PC-3 (cell line): ENCODE measurements at regions not wholly inside any gene's neighbourhood (a gene's known extent, or its start where the extent isn't known, plus 50 kb on each side); places are given as distances from the start of the nearest gene placed in this dataset.

Source experiments
- ATAC-seq: fragments of 200-7000 bp; cut with Tn5 transposase; 2 replicates; pipeline ENCODE4 v1.9.1; 2020; ENCODE audit warnings: mild to moderate bottlenecking, moderate library complexity
- BruUV-seq: library from RNA; stranded (reverse); fragments of 400-500 nt; replicated peaks from 2 replicates; lab custom pipeline; 2021; lab: Mats Ljungman, UMichigan
- CTCF ChIA-PET: fragments of 300-600 bp; sonication (Branson Sonifier 250); formaldehyde crosslinking; loops from one replicate; lab custom pipeline; 2022; ENCODE audit warnings: antibody characterized with exemption; lab: Charles Lee
- POLR2A ChIA-PET: fragments of 300-600 bp; sonication (Branson Sonifier 250); formaldehyde crosslinking; loops from one replicate; lab custom pipeline; 2022; ENCODE audit warnings: antibody characterized with exemption; ENCODE audit not compliant: unreplicated experiment; lab: Charles Lee
- DNase-seq: peaks from one replicate; pipeline ENCODE4 v3.0.0-alpha.2; 2015
- H2AFZ ChIP-seq: fragments of 300-600 bp; sonication (generic); 2 replicates; pipeline ENCODE4 v1.6.0; 2016; ENCODE audit warnings: antibody characterized with exemption, low read length
- H3F3A ChIP-seq: fragments of 300-600 bp; sonication (generic); one replicate; pipeline ENCODE4 v1.6.0; 2017; ENCODE audit warnings: antibody characterized with exemption, low read length, control low read depth, mild to moderate bottlenecking; ENCODE audit not compliant: unreplicated experiment
- H3K27ac ChIP-seq: fragments of 300-600 bp; sonication (generic); 2 replicates; pipeline ENCODE4 v1.5.1; 2016; ENCODE audit warnings: mild to moderate bottlenecking, low read length
- H3K27me3 ChIP-seq: fragments of 300-600 bp; sonication (generic); 2 replicates; pipeline ENCODE4 v1.6.1; 2016; ENCODE audit warnings: low read length, mixed read lengths
- H3K36me3 ChIP-seq: fragments of 300-600 bp; sonication (generic); 2 replicates; pipeline ENCODE4 v1.6.1; 2016; ENCODE audit warnings: low read depth, mixed run types, low read length, mixed read lengths
- H3K4me1 ChIP-seq: fragments of 300-600 bp; sonication (generic); 2 replicates; pipeline ENCODE4 v1.5.1; 2016; ENCODE audit warnings: low read length; ENCODE audit not compliant: insufficient read depth
- H3K4me2 ChIP-seq: fragments of 300-600 bp; sonication (generic); 2 replicates; pipeline ENCODE4 v1.6.0; 2016; ENCODE audit warnings: low read length
- H3K4me3 ChIP-seq: fragments of 300-600 bp; sonication (generic); 2 replicates; pipeline ENCODE4 v1.5.1; 2016; ENCODE audit warnings: mild to moderate bottlenecking, low read length, mixed read lengths
- H3K79me2 ChIP-seq: fragments of 300-600 bp; sonication (generic); 2 replicates; pipeline ENCODE4 v1.6.1; 2017; ENCODE audit warnings: low read length, mixed read lengths
- H3K9ac ChIP-seq: fragments of 300-600 bp; sonication (generic); 2 replicates; pipeline ENCODE4 v1.6.0; 2016; ENCODE audit warnings: mild to moderate bottlenecking, low read length
- H3K9me2 ChIP-seq: fragments of 300-600 bp; sonication (generic); replicated peaks from 2 replicates; pipeline ENCODE4 v1.6.1; 2016; ENCODE audit warnings: mixed run types, low read length, mixed read lengths
- H3K9me3 ChIP-seq: fragments of 300-600 bp; sonication (generic); 2 replicates; pipeline ENCODE4 v1.6.1; 2016; ENCODE audit warnings: low read length, mixed read lengths
- H4K20me1 ChIP-seq: fragments of 300-600 bp; sonication (generic); 2 replicates; pipeline ENCODE4 v1.6.1; 2016; ENCODE audit warnings: low read length, mixed read lengths
- EZH2 ChIP-seq: fragments of 300-600 bp; sonication (generic); IDR thresholded peaks from one replicate; pipeline ENCODE4 v1.6.1; 2017; ENCODE audit warnings: antibody characterized with exemption, mild to moderate bottlenecking, low read length; ENCODE audit not compliant: unreplicated experiment
- EZH2phosphoT487 ChIP-seq: fragments of 300-600 bp; sonication (generic); IDR thresholded peaks from 2 replicates; pipeline ENCODE4 v1.6.1; 2018; ENCODE audit warnings: mild to moderate bottlenecking, antibody characterized with exemption, low read length, borderline replicate concordance
- intact Hi-C: fragments of 100-400 bp; cut with micrococcal nuclease; formaldehyde crosslinking; loops from 2 replicates; pipeline ENCODE4 v1.9.0; 2023
- TF ChIP-seq, protein P1 (sequence below): fragments of 300-600 bp; sonication (generic); conservative IDR thresholded peaks from 2 replicates; pipeline ENCODE4 v1.5.1; 2017; ENCODE audit warnings: antibody characterized with exemption, low read depth, mild to moderate bottlenecking, low read length

- no peak overlapping the region for H3K4me3 ChIP-seq
- H3K27me3 ChIP-seq, result no peaks in the 10 kb centered on the region
- H3F3A ChIP-seq, result no peaks in the 10 kb centered on the region
- intact Hi-C loops, result no loop called here
- DNase-seq, result no peak
- no TSS peak for BruUV-seq
- no peaks in the 10 kb centered on the region for H3K4me1 ChIP-seq
- H3K9me2 ChIP-seq, result 0 out of 2 replicates have a peak, but pooled peaks cover 3% of the 10 kb centered on the region
- no peak overlapping the region for H3K27ac ChIP-seq
- ChIA-PET POLR2A (no interaction called here), CTCF (no interaction called here)
- H3K9me3 ChIP-seq, result no peaks in the 10 kb centered on the region
- H3K4me2 ChIP-seq, result no peak overlapping the region
- H3K79me2 ChIP-seq, result no peaks in the 10 kb centered on the region
- H4K20me1 ChIP-seq, result no peaks in the 10 kb centered on the region
- 0 out of 2 replicates have a peak, but pooled peaks have one; percentile 18 for ATAC-seq
- no peaks in the 10 kb centered on the region for H3K36me3 ChIP-seq
- no peak overlapping the region for H3K9ac ChIP-seq
- H2AFZ ChIP-seq, result no peak overlapping the region
- TF ChIP-seq EZH2phosphoT487 (no peak), EZH2 (no peak)
- TF ChIP-seq, protein P1, sequence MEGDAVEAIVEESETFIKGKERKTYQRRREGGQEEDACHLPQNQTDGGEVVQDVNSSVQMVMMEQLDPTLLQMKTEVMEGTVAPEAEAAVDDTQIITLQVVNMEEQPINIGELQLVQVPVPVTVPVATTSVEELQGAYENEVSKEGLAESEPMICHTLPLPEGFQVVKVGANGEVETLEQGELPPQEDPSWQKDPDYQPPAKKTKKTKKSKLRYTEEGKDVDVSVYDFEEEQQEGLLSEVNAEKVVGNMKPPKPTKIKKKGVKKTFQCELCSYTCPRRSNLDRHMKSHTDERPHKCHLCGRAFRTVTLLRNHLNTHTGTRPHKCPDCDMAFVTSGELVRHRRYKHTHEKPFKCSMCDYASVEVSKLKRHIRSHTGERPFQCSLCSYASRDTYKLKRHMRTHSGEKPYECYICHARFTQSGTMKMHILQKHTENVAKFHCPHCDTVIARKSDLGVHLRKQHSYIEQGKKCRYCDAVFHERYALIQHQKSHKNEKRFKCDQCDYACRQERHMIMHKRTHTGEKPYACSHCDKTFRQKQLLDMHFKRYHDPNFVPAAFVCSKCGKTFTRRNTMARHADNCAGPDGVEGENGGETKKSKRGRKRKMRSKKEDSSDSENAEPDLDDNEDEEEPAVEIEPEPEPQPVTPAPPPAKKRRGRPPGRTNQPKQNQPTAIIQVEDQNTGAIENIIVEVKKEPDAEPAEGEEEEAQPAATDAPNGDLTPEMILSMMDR, result no peak
These were observed 479.8 kb downstream of the DNAH5 start for GRCh38 chr5:13464532-13465193.

DNA sequence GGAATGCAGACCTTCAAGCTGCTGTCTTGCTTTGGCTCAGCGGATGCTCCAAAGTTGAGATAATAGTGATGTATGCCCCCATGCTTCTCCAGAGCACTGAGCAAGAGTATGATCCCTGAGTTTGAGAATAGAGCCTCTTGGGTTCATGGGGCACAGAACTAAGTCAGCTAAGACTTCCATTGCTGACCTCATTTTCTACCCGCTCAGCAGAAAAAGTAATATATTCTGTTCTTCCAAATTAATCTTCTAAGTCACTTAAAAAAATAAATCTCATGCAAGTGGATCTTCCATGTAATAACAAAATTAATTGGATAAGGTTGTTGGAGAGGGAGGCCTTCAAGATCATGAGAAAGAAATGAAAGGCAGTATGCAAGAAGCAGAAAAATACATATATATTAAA lies 483.9 kb downstream of the DNAH5 start:
- 0 out of 2 replicates have a peak, but pooled peaks cover 7% of the 10 kb centered on the region for H3K9me2 ChIP-seq
- intact Hi-C loops, result no loop called here
- H3K27ac ChIP-seq, result no peak overlapping the region
- TF ChIP-seq EZH2phosphoT487, result no peak
- no peak overlapping the region for H3K9ac ChIP-seq
- ChIA-PET CTCF (no interaction called here), POLR2A (no interaction called here)
- BruUV-seq, result no TSS peak
- H3K4me3 ChIP-seq, result no peak overlapping the region
- H3K27me3 ChIP-seq, result no peaks in the 10 kb centered on the region
- no peaks in the 10 kb centered on the region for H3K79me2 ChIP-seq
- no peaks in the 10 kb centered on the region for H3K36me3 ChIP-seq
- H3K4me2 ChIP-seq, result no peak overlapping the region
- no peaks in the 10 kb centered on the region for H3F3A ChIP-seq
- H4K20me1 ChIP-seq, result no peaks in the 10 kb centered on the region
- no peaks in the 10 kb centered on the region for H3K9me3 ChIP-seq
- ATAC-seq, result no peak
- no peak overlapping the region for H2AFZ ChIP-seq
- no peaks in the 10 kb centered on the region for H3K4me1 ChIP-seq
- no peak for DNase-seq

- H3K27ac ChIP-seq, result no peak overlapping the region
- H2AFZ ChIP-seq, result no peak overlapping the region
- BruUV-seq, result no TSS peak
- H3F3A ChIP-seq, result no peaks in the 10 kb centered on the region
- H4K20me1 ChIP-seq, result no peaks in the 10 kb centered on the region
- H3K9me3 ChIP-seq, result no peaks in the 10 kb centered on the region
- DNase-seq (no peak), ATAC-seq (no peak)
- H3K9me2 ChIP-seq, result 0 out of 2 replicates have a peak, but pooled peaks cover 3% of the 10 kb centered on the region
- ChIA-PET CTCF (no interaction called here), POLR2A (no interaction called here)
- intact Hi-C loops, result no loop called here
- H3K27me3 ChIP-seq, result no peaks in the 10 kb centered on the region
- no peak overlapping the region for H3K9ac ChIP-seq
- no peaks in the 10 kb centered on the region for H3K4me1 ChIP-seq
- no peak overlapping the region for H3K4me2 ChIP-seq
- TF ChIP-seq EZH2phosphoT487 (no peak), EZH2 (no peak)
- TF ChIP-seq, protein P1, result no peak
- no peaks in the 10 kb centered on the region for H3K79me2 ChIP-seq
- no peaks in the 10 kb centered on the region for H3K36me3 ChIP-seq
- H3K4me3 ChIP-seq, result no peak overlapping the region
These were observed 490.4 kb downstream of the DNAH5 start for GRCh38 chr5:13454050-13454449.
